ENCODE measurements at regions not wholly inside any gene's neighbourhood (a gene's known extent, or its start where the extent isn't known, plus 50 kb on each side); places are given as distances from the start of the nearest gene placed in this dataset.
"Not testable (repeated sequence)": the region's sequence is repeated elsewhere in the genome, so short reads cannot be mapped to it uniquely, and the experiment has no call there.

DNA sequence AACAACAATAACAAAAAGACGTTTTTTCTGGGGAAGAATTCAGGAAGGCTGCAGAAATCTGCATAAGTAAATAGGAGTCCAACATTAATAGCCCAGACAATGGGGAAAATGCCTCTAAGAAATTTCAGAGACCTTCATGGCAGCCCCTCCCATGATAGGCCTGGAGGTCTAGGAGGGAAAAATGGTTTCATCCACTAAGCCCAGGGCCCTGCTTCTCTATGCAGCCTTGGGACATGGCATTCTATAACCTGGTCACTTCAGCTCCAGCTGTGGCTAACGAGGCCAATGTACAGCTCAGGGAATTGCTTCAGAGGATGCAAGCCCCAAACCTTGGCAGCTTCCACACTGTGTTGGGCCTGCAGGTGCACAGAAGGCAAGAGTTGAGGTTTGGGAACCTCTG lies 125.6 kb upstream of the GMNC start:
- TF ChIP-seq, protein P1, sequence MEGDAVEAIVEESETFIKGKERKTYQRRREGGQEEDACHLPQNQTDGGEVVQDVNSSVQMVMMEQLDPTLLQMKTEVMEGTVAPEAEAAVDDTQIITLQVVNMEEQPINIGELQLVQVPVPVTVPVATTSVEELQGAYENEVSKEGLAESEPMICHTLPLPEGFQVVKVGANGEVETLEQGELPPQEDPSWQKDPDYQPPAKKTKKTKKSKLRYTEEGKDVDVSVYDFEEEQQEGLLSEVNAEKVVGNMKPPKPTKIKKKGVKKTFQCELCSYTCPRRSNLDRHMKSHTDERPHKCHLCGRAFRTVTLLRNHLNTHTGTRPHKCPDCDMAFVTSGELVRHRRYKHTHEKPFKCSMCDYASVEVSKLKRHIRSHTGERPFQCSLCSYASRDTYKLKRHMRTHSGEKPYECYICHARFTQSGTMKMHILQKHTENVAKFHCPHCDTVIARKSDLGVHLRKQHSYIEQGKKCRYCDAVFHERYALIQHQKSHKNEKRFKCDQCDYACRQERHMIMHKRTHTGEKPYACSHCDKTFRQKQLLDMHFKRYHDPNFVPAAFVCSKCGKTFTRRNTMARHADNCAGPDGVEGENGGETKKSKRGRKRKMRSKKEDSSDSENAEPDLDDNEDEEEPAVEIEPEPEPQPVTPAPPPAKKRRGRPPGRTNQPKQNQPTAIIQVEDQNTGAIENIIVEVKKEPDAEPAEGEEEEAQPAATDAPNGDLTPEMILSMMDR (IDR thresholded peaks at IDR 0.05) = no peak
- no peak for TF ChIP-seq ZFX (IDR thresholded peaks at IDR 0.05; ENCODE audit: borderline replicate concordance)
- H3K27ac ChIP-seq = no peak overlapping the region

DNA sequence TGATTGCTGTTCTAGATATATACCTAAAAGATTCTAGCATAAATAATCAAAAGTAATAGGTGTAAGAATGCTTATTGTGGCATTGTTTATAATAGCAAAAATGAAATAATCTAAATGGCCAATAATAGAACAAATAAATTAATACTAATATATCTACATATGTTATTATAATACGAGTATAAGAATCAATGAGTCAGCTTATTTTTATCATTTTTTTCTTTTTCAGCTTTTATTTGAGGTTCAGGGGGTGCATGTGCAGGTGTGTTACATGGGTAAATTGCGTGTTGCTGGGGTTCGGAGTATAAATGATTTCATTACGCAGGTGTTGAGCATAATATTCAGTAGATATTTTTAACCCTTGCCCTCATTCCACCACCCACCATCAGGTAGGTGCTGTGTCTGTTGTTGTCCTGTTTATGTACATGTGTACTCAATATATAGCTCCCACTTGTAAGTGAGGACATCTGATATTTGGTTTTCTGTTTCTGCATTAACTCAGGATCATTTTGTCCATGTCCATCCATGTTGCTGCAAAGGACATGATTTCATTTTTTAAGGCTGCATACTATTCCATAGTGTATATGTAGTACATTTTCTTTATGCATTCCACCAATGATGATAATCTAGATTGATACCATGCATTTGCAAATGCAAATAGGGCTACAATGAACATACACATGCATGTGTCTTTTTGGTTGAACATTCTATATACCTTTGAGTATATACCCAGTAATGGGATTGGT lies 122.2 kb upstream of the GMNC start:
- no peak overlapping the region for H3K27ac ChIP-seq
- TF ChIP-seq, protein P1 (IDR thresholded peaks at IDR 0.05) = no peak

DNA sequence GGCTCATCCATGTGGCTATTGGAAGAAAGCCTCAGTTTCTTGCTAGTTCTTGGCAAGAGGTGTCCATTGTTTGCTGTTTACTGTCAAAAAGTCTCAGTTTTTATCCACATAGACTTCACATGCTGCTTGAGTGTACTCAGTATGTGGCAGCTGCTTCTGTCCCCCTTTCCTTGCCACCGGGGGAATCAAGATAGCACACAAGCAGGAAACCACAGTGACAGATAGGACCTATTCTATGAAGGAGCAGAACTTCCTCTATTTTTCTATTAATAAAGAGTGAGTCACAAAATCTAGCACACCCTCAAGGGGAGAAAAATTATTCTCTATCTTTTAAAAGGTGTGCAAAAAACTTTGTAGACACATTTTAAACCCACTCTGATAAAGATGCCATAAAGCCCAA lies 121.4 kb upstream of the GMNC start:
- TF ChIP-seq ZFX (IDR thresholded peaks at IDR 0.05; ENCODE audit: borderline replicate concordance) = no peak
- H3K27ac ChIP-seq = no peak overlapping the region

GRCh38 chr3:190973771-190974170 lies 111.3 kb upstream of the GMNC start:
- TF ChIP-seq ZFX (IDR thresholded peaks at IDR 0.05; ENCODE audit: borderline replicate concordance) = no peak
- TF ChIP-seq, protein P1 (IDR thresholded peaks at IDR 0.05) = no peak
- no peak overlapping the region for H3K27ac ChIP-seq

GRCh38 chr3:190972840-190973270 lies 110.4 kb upstream of the GMNC start:
- no peak overlapping the region for H3K27ac ChIP-seq
- TF ChIP-seq, protein P1 (IDR thresholded peaks at IDR 0.05) = no peak
- no peak for TF ChIP-seq ZFX (IDR thresholded peaks at IDR 0.05; ENCODE audit: borderline replicate concordance)

DNA sequence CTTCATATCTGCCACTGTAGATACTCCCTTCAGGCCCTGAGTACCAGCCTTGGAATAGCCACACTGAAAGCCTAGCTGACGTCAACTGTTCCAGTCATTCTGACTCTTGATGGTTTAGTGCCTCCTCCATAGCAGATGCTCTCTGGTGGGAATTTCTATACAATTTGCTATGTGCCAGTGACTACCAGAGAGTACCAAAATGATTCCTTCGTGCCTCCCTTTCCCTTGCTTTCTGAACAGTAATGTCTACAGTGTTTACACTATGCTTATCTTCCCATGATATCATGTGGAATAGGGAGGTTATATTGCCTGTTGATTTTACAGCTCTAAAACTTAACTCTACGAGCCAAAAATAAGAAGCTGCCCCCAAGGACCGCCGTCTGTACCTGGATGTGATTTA lies 109.7 kb upstream of the GMNC start:
- TF ChIP-seq, protein P1 (IDR thresholded peaks at IDR 0.05) = no peak
- no peak for TF ChIP-seq ZFX (IDR thresholded peaks at IDR 0.05; ENCODE audit: borderline replicate concordance)
- H3K27ac ChIP-seq = no peak overlapping the region

DNA sequence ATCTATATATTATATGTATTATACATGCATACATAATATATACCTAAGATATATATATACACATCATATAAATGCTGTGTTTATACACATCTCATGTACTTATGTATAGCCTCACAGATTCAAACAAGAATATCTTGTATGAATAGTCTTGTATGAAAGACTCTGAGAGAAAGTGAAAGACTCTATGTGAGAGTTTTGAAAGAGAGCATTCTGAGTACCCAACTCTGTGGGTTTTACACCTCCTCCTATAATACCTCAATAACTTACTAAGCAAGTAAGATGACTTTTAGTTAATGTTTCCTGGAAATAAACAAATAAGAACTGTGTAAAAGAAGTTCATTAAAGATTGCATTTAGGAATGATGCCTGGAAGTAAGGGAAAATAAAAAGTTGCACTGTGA lies 108.1 kb upstream of the GMNC start:
- TF ChIP-seq, protein P1 (IDR thresholded peaks at IDR 0.05) = no peak
- no peak for TF ChIP-seq ZFX (IDR thresholded peaks at IDR 0.05; ENCODE audit: borderline replicate concordance)
- H3K27ac ChIP-seq = no peak overlapping the region

- H3K27ac ChIP-seq = no peak overlapping the region
- TF ChIP-seq, protein P1 (IDR thresholded peaks at IDR 0.05) = no peak
- no peak for TF ChIP-seq ZFX (IDR thresholded peaks at IDR 0.05; ENCODE audit: borderline replicate concordance)
These were observed 106.1 kb upstream of the GMNC start for GRCh38 chr3:190968616-190969015.

- not testable (repeated sequence) for H3K27ac ChIP-seq
These were observed 102.4 kb upstream of the GMNC start for GRCh38 chr3:190964931-190965330.
